NCI-H146 (cell line): ENCODE measurements at regions not wholly inside any gene's neighbourhood (a gene's known extent, or its start where the extent isn't known, plus 50 kb on each side); places are given as distances from the start of the nearest gene placed in this dataset.

Source experiments
- DNase-seq: peaks from one replicate; lab custom pipeline; 2025; lab: John Stamatoyannopoulos, UW

DNA sequence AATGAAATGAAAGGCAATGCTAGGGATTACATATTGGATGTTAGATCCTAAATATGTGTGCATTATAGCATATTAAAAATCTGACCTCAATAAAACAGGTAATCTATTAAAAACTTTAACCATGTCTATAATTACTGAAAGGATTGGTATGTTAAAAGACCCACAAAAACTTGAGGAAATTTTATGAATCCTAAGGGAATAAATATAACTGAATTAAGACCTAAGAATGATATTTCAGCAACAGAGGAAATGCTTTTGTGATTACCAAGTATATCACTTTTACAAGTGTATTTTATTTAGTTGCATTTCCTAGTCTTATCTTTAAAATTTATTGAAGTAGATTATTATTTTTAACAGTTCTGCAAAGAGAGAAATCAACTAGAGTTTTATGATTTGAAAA, 571.5 kb downstream of the HDGFL1 start:
- no peak for DNase-seq

GRCh38 chr6:23145781-23146180, 576.4 kb downstream of the HDGFL1 start:
- no peak for DNase-seq

DNA sequence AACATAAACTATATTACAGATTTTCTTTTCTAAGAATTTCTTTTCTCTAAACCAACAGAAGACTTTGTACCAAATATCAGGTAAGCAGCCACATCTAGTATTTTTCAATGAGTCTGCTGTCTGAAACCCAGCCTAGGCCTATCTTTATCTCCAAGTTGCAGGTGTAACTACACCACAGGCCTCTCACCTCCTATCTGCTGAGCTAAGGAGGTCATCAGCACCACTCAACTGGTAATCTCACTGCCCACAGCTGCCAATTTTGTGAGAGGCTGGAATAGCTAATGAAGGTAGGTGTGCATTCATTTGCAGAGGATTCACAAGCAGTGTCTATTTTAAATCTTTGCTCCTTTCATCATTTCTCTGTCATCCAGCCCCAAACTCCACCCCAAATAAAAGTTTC, 584.8 kb downstream of the HDGFL1 start:
- peak; percentile 6 for DNase-seq

- no peak for DNase-seq
These were observed 600.7 kb downstream of the HDGFL1 start for GRCh38 chr6:23170049-23170448.

DNA sequence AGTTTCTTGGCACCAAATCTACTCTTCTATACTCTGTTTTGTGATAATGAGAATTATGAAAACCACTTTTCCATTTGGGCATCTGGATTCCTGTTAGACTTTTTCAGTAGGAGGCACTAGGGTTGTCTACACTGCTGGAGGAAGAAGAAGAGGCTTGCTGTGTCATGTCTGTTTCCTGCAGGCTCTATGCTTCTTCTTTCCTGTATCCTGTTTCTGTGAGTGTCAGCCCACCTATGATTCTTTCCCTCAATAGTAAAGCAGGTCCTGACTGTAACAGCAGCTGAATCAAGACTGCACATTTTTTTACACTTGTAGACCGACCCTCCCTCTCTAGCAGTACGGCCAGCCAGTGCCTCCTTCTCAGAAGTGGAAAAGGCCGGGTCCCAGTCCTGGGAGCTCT, 603.9 kb downstream of the HDGFL1 start:
- DNase-seq = no peak

DNA sequence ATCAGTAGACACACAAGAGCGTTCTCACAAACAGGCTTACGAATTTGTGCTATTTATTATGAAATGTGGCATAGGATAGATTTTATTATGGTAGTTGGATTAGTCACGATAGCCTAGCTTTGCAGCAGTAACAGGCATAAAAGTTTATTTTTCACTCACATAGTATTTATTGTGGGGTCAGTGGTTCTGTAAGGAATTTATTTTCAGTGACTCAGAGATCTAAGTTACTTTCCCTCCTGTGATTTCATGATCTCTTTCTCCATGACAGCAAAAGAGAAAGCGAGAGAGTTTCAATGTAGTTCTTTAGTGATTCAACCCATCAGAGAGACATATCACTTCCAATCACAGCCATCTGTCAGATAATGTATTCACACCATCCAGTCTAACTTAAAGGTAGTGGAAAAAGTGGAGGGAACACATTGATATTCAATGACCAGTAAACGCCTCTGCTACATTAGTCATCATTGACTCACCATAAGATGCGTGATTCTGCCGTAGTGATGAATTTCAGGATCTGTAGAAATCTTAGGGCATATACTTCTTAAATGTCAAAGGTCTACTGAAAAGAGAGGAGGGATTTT, 605.5 kb downstream of the HDGFL1 start:
- no peak for DNase-seq

DNA sequence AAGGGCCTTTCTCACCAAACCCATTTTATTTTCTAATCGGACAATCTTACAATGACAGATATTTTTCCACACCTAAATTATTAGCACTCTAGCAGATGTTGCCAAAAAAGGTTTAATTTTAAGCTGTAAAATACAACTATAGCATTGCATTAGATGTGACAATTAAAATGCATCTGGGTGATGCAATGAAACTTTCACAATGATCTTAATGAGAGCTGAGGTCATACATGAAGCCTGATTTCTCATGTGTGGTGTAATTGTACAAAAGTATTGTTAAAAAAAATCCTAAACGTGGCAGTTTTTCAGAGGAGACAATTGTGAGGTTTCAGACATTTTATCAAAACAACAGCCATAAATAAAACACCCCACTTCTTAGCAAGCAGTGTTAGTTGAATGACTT, 606.0 kb downstream of the HDGFL1 start:
- no peak for DNase-seq

- DNase-seq = no peak
These were observed 607.1 kb downstream of the HDGFL1 start for GRCh38 chr6:23176471-23176870.

- peak; percentile 88 for DNase-seq
These were observed 607.5 kb downstream of the HDGFL1 start for GRCh38 chr6:23176883-23177282.

DNA sequence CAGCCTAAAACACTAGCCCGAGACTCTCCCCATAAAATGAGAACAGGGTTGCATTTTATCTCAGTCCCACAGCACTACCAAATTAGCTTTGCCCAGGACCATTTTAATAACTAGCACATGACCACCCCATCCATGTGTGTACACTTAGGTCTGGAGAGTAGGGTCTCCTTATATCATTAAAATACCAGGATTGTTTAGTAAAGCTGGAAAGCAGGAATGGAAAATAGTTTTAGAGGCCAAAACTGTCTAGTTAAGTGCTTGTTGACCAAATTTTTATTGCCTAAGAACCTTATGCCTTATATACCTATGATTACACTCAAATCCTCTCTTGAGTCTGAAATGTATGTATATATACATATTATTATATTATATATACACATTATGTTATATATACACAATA, 608.4 kb downstream of the HDGFL1 start:
- DNase-seq = no peak

GRCh38 chr6:23179994-23180393, 610.6 kb downstream of the HDGFL1 start:
- peak; percentile 56 for DNase-seq

- DNase-seq = peak; percentile 97
These were observed 611.3 kb downstream of the HDGFL1 start for GRCh38 chr6:23180504-23181293.

DNA sequence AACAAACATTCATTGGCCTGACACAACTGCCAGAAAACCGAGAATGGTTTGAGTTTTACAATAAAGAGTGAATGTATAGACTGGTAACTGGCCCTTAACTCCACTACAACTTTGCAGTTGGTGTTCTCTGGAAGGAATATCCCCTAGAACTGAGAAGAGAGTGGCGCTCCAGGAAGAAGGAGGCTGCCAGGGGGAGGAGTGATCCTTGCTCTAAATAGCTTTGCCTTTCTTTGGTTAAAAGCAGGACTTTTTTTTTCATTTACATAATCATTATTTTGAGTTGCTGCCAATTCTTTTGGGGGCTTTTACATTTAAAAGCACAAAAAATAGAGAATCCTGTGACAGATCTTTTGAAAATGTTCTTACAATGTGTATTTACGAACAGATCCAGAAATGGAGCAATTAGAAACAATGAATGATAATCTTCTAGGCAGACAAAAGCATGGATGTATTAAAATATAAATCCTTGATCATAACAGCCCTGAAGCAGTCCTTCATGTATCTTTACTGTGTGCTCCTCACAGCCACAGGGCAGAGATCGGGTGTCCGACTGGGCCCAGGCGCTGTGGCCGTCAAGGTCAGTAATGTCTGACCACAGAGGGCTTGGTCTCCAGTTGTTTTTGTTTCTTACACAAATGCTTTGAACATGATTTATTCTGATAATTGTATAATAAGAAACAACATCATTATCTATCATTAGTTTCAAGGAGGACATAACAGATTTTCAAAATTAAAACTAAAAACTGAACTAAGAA, 612.2 kb downstream of the HDGFL1 start:
- peak; percentile 44 for DNase-seq

DNA sequence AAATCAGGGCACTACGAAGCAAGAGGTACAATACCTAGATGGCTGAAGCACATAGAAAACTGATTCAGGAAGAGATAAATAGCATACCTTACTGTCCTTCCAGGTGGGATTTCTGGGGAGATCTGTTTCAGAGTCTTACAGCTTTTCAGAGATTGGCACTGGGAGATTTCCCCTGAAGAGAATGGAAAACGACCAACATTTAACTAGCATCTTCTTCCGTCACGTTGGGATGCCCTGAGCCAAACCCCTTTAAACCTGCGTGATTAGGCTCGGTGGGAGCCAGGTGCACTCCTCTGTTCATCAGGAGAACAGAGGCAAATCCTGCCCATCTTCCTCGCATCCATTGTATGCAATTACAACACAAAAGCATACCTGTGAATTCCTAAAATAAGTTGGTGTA, 614.5 kb downstream of the HDGFL1 start:
- DNase-seq = no peak

- no peak for DNase-seq
These were observed 615.0 kb downstream of the HDGFL1 start for GRCh38 chr6:23184351-23184750.

- DNase-seq = no peak
These were observed 626.1 kb downstream of the HDGFL1 start for GRCh38 chr6:23195487-23195886.

GRCh38 chr6:23199541-23199940, 630.2 kb downstream of the HDGFL1 start:
- DNase-seq = no peak

DNA sequence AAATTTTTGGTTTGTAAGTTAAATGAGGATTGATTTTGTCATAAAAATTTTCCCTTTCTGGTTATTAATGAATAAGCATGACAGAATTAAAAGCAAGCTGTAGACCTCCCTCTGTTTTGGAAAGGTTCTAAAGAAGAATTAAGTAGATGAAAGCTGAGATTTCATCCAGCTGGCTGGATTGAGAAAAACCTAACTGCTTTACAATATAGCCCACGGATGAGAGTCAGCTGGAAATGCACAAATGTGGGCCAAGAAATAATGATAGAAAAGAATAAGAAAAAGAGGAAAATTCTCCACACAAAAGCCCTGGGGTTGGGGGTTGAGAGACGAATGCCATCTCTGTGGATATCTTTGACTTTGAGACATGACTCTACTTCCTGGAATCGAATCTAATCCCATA, 631.6 kb downstream of the HDGFL1 start:
- no peak for DNase-seq

DNA sequence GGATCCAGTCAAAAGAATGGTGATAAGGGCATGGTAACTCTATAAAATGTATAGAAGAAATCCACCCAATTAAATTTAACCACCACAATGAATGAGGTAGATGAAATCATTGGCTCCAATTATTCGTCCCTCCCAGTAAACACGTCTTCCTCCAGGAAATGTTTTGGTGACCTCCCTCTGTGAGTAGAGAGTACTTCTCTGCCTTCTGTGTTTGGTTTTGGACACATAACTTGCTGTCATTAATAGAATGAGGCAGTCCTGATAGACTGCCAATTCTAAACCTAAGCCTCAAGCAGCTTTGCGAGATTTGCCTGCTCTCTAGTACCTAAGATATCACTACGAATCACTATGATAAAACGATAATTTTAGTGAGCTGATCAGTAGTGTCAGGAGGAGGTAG, 632.8 kb downstream of the HDGFL1 start:
- no peak for DNase-seq

DNA sequence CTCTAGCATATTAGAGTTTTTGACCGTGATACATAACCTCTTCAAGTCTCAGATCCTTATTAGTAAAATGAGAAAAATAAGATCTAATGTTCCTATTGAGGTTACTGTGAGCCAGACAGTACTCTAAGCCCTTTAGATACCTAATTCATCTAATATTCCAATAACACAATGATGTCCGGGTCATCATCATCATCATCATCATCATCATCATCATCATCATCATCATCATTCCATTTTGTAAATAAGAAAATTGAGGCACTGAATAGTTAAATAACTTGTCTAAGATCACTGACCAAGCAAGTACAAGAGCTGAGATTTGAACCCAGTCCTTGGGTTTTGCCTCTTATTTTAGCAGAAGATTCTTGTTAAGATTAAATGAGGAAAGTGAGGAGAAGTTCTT, 643.0 kb downstream of the HDGFL1 start:
- DNase-seq = no peak

- no peak for DNase-seq
These were observed 643.8 kb downstream of the HDGFL1 start for GRCh38 chr6:23213193-23213592.

GRCh38 chr6:23213651-23214050, 644.3 kb downstream of the HDGFL1 start:
- no peak for DNase-seq

DNA sequence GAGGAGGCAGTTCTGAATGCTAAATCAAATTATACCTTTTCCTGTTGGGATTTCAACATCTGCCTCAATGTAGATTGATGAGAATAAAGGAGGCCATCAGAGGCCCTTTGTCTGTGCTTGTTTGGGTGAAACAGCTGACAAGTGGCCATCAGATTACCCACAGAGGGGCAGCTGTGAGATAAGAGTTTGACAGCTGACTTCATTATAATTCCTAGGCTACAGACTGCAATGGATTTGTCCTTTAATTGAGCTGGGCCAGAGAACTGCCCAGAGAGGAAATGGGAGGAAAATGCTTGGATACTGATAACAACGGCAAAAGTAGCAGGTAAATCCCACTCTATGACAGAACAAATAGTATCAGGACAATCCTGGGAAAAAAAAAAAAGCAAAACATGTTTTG, 649.4 kb downstream of the HDGFL1 start:
- peak; percentile 97 for DNase-seq
